Chondrocyte (in vitro differentiated cells): ENCODE measurements at regions not wholly inside any gene's neighbourhood (a gene's known extent, or its start where the extent isn't known, plus 50 kb on each side); places are given as distances from the start of the nearest gene placed in this dataset.

Source experiments
- DNase-seq: peaks from one replicate; pipeline ENCODE4 v3.0.0; 2021; ENCODE audit warnings: mixed read lengths, low spot score
- H3K27ac Mint-ChIP-seq: one replicate; pipeline ENCODE4 v1.8.0; 2021; ENCODE audit warnings: mild to moderate bottlenecking, moderate library complexity, mixed read lengths; ENCODE audit not compliant: unreplicated experiment
- H3K27me3 Mint-ChIP-seq: 2 replicates; pipeline ENCODE4 v1.8.0; 2021; ENCODE audit warnings: low read depth, mixed read lengths
- H3K36me3 Mint-ChIP-seq: 2 replicates; pipeline ENCODE4 v1.8.0; 2021; ENCODE audit warnings: low read depth, mixed read lengths
- H3K4me1 Mint-ChIP-seq: 2 replicates; pipeline ENCODE4 v1.8.0; 2021; ENCODE audit warnings: low read depth, mild to moderate bottlenecking, mixed read lengths
- H3K4me3 Mint-ChIP-seq: one replicate; pipeline ENCODE4 v1.8.0; 2021; ENCODE audit warnings: mild to moderate bottlenecking, moderate library complexity, mixed read lengths; ENCODE audit not compliant: unreplicated experiment
- H3K9me3 Mint-ChIP-seq: 2 replicates; pipeline ENCODE4 v1.8.0; 2021; ENCODE audit warnings: low read depth, mixed read lengths
- TF ChIP-seq, protein P1 (sequence below): fragments of 200-600 bp; sonication (generic); IDR thresholded peaks from 2 replicates; pipeline ENCODE4 v1.5.0; 2021; ENCODE audit warnings: antibody characterized with exemption, mild to moderate bottlenecking, moderate library complexity

- DNase-seq = no peak
- TF ChIP-seq, protein P1, sequence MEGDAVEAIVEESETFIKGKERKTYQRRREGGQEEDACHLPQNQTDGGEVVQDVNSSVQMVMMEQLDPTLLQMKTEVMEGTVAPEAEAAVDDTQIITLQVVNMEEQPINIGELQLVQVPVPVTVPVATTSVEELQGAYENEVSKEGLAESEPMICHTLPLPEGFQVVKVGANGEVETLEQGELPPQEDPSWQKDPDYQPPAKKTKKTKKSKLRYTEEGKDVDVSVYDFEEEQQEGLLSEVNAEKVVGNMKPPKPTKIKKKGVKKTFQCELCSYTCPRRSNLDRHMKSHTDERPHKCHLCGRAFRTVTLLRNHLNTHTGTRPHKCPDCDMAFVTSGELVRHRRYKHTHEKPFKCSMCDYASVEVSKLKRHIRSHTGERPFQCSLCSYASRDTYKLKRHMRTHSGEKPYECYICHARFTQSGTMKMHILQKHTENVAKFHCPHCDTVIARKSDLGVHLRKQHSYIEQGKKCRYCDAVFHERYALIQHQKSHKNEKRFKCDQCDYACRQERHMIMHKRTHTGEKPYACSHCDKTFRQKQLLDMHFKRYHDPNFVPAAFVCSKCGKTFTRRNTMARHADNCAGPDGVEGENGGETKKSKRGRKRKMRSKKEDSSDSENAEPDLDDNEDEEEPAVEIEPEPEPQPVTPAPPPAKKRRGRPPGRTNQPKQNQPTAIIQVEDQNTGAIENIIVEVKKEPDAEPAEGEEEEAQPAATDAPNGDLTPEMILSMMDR = no peak
- peaks cover 3% of the 10 kb centered on the region for H3K27me3 Mint-ChIP-seq
- no peak overlapping the region for H3K4me3 Mint-ChIP-seq
- no peaks in the 10 kb centered on the region for H3K36me3 Mint-ChIP-seq
- no peaks in the 10 kb centered on the region for H3K9me3 Mint-ChIP-seq
- H3K27ac Mint-ChIP-seq = no peak overlapping the region
- H3K4me1 Mint-ChIP-seq = no peaks in the 10 kb centered on the region
Observed at GRCh38 chr2:129722306-129723019, 257.0 kb upstream of the RAB6C start.

GRCh38 chr2:129723277-129724020 lies 256.0 kb upstream of the RAB6C start:
- no peak for DNase-seq
- Mint-ChIP-seq H3K4me3 (no peak overlapping the region), H3K4me1 (no peaks in the 10 kb centered on the region), H3K27me3 (no peaks in the 10 kb centered on the region), H3K27ac (no peak overlapping the region), H3K36me3 (no peaks in the 10 kb centered on the region), H3K9me3 (no peaks in the 10 kb centered on the region)
- TF ChIP-seq, protein P1 = no peak

DNA sequence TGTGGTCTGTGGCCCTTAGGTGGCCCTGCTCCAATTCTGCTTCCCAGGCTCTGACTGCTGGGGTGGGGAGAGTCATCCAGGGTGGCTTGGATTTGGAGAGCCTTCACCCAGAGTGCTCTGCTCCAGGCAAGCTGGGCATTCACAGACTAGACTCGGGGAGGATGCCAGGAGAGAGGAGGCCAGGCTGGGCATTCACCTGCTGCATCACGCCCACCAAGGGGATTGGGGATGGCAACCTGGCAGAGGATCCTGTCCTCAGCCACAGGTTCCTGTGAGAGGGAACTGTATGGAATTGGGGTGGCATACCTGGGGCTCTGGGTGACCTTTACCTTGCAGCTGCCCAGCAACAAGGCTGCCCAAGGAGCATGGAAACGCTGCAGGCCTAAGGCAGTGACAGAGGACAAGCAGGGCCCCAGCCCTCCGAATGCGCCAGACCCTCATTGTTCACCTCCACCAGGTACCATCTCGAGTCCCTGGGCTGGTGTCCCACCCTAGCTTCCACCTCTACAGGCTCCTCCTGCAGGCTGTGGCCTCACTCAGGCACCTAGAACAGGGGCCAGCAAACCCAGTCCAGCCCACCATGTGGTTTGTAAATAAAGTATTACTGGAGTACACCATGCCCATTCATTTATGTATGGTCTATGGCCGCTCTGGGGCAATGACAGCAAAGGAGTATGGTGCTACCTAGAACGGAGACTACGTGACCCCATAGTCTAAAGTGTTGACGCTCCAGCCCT lies 255.3 kb upstream of the RAB6C start:
- H3K4me1 Mint-ChIP-seq = no peaks in the 10 kb centered on the region
- H3K4me3 Mint-ChIP-seq = no peak overlapping the region
- no peaks in the 10 kb centered on the region for H3K9me3 Mint-ChIP-seq
- H3K27me3 Mint-ChIP-seq = no peaks in the 10 kb centered on the region
- TF ChIP-seq, protein P1 = no peak
- H3K27ac Mint-ChIP-seq = no peak overlapping the region
- DNase-seq = no peak
- no peaks in the 10 kb centered on the region for H3K36me3 Mint-ChIP-seq

DNA sequence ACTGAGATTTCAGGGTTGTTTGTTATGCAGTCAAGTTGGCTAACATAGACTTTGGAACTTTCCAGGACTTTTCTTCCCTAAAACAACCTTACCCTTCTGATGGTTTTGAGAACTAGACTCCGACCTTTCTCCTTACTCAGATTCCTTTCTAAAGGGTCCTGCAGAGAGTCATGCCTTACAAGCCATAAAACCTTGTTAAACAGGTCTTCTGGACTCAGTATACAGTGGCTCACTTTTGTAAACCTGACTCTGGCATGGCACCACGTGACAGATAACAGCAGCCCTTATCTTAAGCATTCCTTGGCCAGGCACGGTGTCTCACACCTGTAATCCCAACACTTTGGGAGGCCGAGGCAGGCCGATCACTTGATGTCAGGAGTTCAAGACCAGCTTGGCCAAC lies 253.2 kb upstream of the RAB6C start:
- no peaks in the 10 kb centered on the region for H3K36me3 Mint-ChIP-seq

DNA sequence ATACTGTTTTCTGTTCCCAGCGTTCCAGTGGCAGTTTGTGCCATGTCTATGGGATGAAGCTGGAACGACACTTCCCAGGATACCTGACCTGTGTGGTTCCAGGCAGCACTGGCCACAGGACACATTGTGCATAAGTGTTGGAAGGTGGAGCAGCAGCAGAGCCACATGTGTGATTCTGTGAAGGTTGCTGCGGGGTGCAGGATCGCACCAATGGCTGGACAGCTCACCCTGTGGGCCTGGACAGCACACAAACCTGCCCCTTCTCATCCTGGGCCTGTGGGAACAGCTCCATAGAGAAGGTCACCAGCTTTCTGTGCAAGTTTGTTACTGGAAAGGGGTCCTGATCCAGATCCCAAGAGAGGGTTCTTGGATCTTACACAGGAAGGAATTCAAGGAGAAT lies 252.2 kb upstream of the RAB6C start:
- no peaks in the 10 kb centered on the region for H3K4me1 Mint-ChIP-seq
- peaks cover 2% of the 10 kb centered on the region for H3K27me3 Mint-ChIP-seq
- H3K27ac Mint-ChIP-seq = no peak overlapping the region
- TF ChIP-seq, protein P1 = no peak
- H3K36me3 Mint-ChIP-seq = no peaks in the 10 kb centered on the region
- H3K9me3 Mint-ChIP-seq = no peaks in the 10 kb centered on the region
- no peak overlapping the region for H3K4me3 Mint-ChIP-seq
- no peak for DNase-seq

More for the DNA sequence above, 253.2 kb upstream of the RAB6C start:
- H3K27ac Mint-ChIP-seq = no peak overlapping the region
- H3K4me3 Mint-ChIP-seq = no peak overlapping the region
- TF ChIP-seq, protein P1 = no peak
- no peaks in the 10 kb centered on the region for H3K9me3 Mint-ChIP-seq
- no peak for DNase-seq
- peaks cover 2% of the 10 kb centered on the region for H3K27me3 Mint-ChIP-seq
- H3K4me1 Mint-ChIP-seq = no peaks in the 10 kb centered on the region
